Peyer's patch (tissue), 4 donors: ENCODE measurements at regions not wholly inside any gene's neighbourhood (a gene's known extent, or its start where the extent isn't known, plus 50 kb on each side); places are given as distances from the start of the nearest gene placed in this dataset.

Experiments used
- CTCF ChIP-seq, 6 experiments: fragments of 450-650 bp in 4 of 6; fragments of 200-600 bp in 2 of 6; sonication (generic) in 1 of 6; IDR thresholded peaks; one replicate each; pipeline ENCODE4 v1.5.1; 2017 to 2019; ENCODE audit warnings: antibody characterized with exemption in 6 of 6, mild to moderate bottlenecking in 3 of 6, moderate library complexity in 1 of 6
- POLR2A ChIP-seq, 2 donors: fragments of 450-650 bp; IDR thresholded peaks; one replicate each; pipeline ENCODE4 v1.5.1; 2017; ENCODE audit warnings: antibody characterized with exemption in 2 of 2, mild to moderate bottlenecking in 2 of 2, moderate library complexity in 2 of 2

- TF ChIP-seq POLR2A (IDR thresholded peaks at IDR 0.05) (no peak), CTCF (IDR thresholded peaks at IDR 0.05) (no peak)
Measured at GRCh38 chr9:3578786-3579185, 53.0 kb upstream of the RFX3 start.
